GM23248 (cell line): ENCODE measurements at regions not wholly inside any gene's neighbourhood (a gene's known extent, or its start where the extent isn't known, plus 50 kb on each side); places are given as distances from the start of the nearest gene placed in this dataset.

ENCODE experiments used
- EZH2 ChIP-seq: fragments of 200-600 bp; sonication (generic); IDR thresholded peaks from 2 replicates; pipeline ENCODE4 v1.6.1; 2018; ENCODE audit warnings: antibody characterized with exemption, mild to moderate bottlenecking; ENCODE audit not compliant: insufficient read depth, poor library complexity, severe bottlenecking
- EZH2phosphoT487 ChIP-seq: fragments of 200-600 bp; sonication (generic); IDR thresholded peaks from 2 replicates; pipeline ENCODE4 v1.6.1; 2018; ENCODE audit warnings: antibody characterized with exemption, moderate library complexity, mild to moderate bottlenecking, low read depth; ENCODE audit not compliant: insufficient read depth

GRCh38 chr3:159069091-159069490 is 267.2 kb downstream of the MFSD1 start, which contains the start of gene IQCJ:
- TF ChIP-seq EZH2phosphoT487 (no peak), EZH2 (no peak)
